Type B pancreatic cell (in vitro differentiated cells): ENCODE measurements at regions not wholly inside any gene's neighbourhood (a gene's known extent, or its start where the extent isn't known, plus 50 kb on each side); places are given as distances from the start of the nearest gene placed in this dataset.

ENCODE experiments used
- DNase-seq: peaks from one replicate; pipeline ENCODE4 v3.0.0; 2021; ENCODE audit warnings: mixed read lengths; ENCODE audit not compliant: unreplicated experiment; ENCODE audit errors: extremely low spot score
- H3K27ac Mint-ChIP-seq: 2 replicates; pipeline ENCODE4 v1.8.0; 2021; ENCODE audit warnings: mild to moderate bottlenecking, mixed read lengths
- H3K27me3 Mint-ChIP-seq: 2 replicates; pipeline ENCODE4 v1.8.0; 2021; ENCODE audit warnings: mixed read lengths
- H3K36me3 Mint-ChIP-seq: 2 replicates; pipeline ENCODE4 v1.8.0; 2021; ENCODE audit warnings: mixed read lengths
- H3K4me1 Mint-ChIP-seq: one replicate; pipeline ENCODE4 v1.8.0; 2021; ENCODE audit warnings: mixed read lengths; ENCODE audit not compliant: unreplicated experiment
- H3K4me3 Mint-ChIP-seq: 2 replicates; pipeline ENCODE4 v1.8.0; 2021; ENCODE audit warnings: mild to moderate bottlenecking, mixed read lengths
- H3K9me3 Mint-ChIP-seq: 2 replicates; pipeline ENCODE4 v1.8.0; 2021; ENCODE audit warnings: mixed read lengths
- CTCF ChIP-seq: fragments of 200-600 bp; sonication (generic); conservative IDR thresholded peaks from 2 replicates; pipeline ENCODE4 v1.5.0; 2021; ENCODE audit warnings: antibody characterized with exemption, mild to moderate bottlenecking

GRCh38 chr13:111508164-111508870 is 187.9 kb downstream of the TEX29 start:
- Mint-ChIP-seq H3K36me3 (no peaks in the 10 kb centered on the region), H3K4me1 (no peaks in the 10 kb centered on the region), H3K9me3 (no peaks in the 10 kb centered on the region), H3K27me3 (peaks cover 45% of the 10 kb centered on the region), H3K27ac (no peak overlapping the region), H3K4me3 (no peak overlapping the region)
- TF ChIP-seq CTCF, result no peak
- DNase-seq, result no peak

GRCh38 chr13:111508902-111509509 is 188.6 kb downstream of the TEX29 start:
- no peaks in the 10 kb centered on the region for H3K9me3 Mint-ChIP-seq
- H3K27me3 Mint-ChIP-seq, result peaks cover 42% of the 10 kb centered on the region
- H3K27ac Mint-ChIP-seq, result no peak overlapping the region
- no peak for DNase-seq
- TF ChIP-seq CTCF, result no peak
- no peak overlapping the region for H3K4me3 Mint-ChIP-seq
- H3K4me1 Mint-ChIP-seq, result no peaks in the 10 kb centered on the region
- no peaks in the 10 kb centered on the region for H3K36me3 Mint-ChIP-seq

- Mint-ChIP-seq H3K27ac (no peak overlapping the region), H3K27me3 (peaks cover 39% of the 10 kb centered on the region), H3K36me3 (no peaks in the 10 kb centered on the region), H3K4me3 (no peak overlapping the region), H3K4me1 (no peaks in the 10 kb centered on the region), H3K9me3 (no peaks in the 10 kb centered on the region)
- no peak for DNase-seq
- TF ChIP-seq CTCF, result no peak
Observed at GRCh38 chr13:111510502-111511218, 190.2 kb downstream of the TEX29 start.

- Mint-ChIP-seq H3K4me3 (no peak overlapping the region), H3K27me3 (peaks cover 42% of the 10 kb centered on the region), H3K4me1 (no peaks in the 10 kb centered on the region), H3K36me3 (no peaks in the 10 kb centered on the region), H3K9me3 (no peaks in the 10 kb centered on the region), H3K27ac (no peak overlapping the region)
- TF ChIP-seq CTCF, result no peak
- no peak for DNase-seq
Observed at GRCh38 chr13:111511219-111511732, 190.8 kb downstream of the TEX29 start.

GRCh38 chr13:111511805-111512504 is 191.5 kb downstream of the TEX29 start:
- H3K4me1 Mint-ChIP-seq, result no peaks in the 10 kb centered on the region
- H3K27ac Mint-ChIP-seq, result no peak overlapping the region
- peaks cover 44% of the 10 kb centered on the region for H3K27me3 Mint-ChIP-seq
- H3K36me3 Mint-ChIP-seq, result no peaks in the 10 kb centered on the region
- no peak for TF ChIP-seq CTCF
- no peaks in the 10 kb centered on the region for H3K9me3 Mint-ChIP-seq
- DNase-seq, result no peak
- H3K4me3 Mint-ChIP-seq, result no peak overlapping the region
